Subcutaneous abdominal adipose tissue (tissue), 5 donors: ENCODE measurements at regions not wholly inside any gene's neighbourhood (a gene's known extent, or its start where the extent isn't known, plus 50 kb on each side); places are given as distances from the start of the nearest gene placed in this dataset.

Experiments
- H3K27ac ChIP-seq: one replicate; pipeline ENCODE4 v1.7.0; 2013; ENCODE audit warnings: low read depth, mild to moderate bottlenecking, inconsistent platforms, low read length, moderate library complexity
- H3K27me3 ChIP-seq, 5 donors: one replicate each; pipeline ENCODE4 v1.7.0; 2013; ENCODE audit warnings: low read length in 5 of 5, inconsistent platforms in 1 of 5; ENCODE audit not compliant: control insufficient read depth in 5 of 5, insufficient read depth in 4 of 5
- H3K36me3 ChIP-seq, 5 donors: one replicate each; pipeline ENCODE4 v1.7.0; 2013; ENCODE audit warnings: low read length in 5 of 5; ENCODE audit not compliant: control insufficient read depth in 5 of 5, insufficient read depth in 5 of 5
- H3K4me1 ChIP-seq, 5 donors: one replicate each; pipeline ENCODE4 v1.7.0; 2013; ENCODE audit warnings: low read length in 5 of 5, mild to moderate bottlenecking in 3 of 5, moderate library complexity in 1 of 5; ENCODE audit not compliant: control insufficient read depth in 5 of 5, insufficient read depth in 5 of 5
- H3K4me3 ChIP-seq, 5 donors: one replicate each; pipeline ENCODE4 v1.7.0; 2013; ENCODE audit warnings: low read length in 5 of 5, low read depth in 1 of 5
- H3K9ac ChIP-seq, 5 donors: one replicate each; pipeline ENCODE4 v1.7.0; 2013; ENCODE audit warnings: low read length in 5 of 5, mild to moderate bottlenecking in 4 of 5, moderate library complexity in 3 of 5
- H3K9me3 ChIP-seq, 5 donors: one replicate each; pipeline ENCODE4 v1.7.0; 2013; ENCODE audit warnings: low read length in 5 of 5; ENCODE audit not compliant: control insufficient read depth in 5 of 5
- donor health status: healthy.
- donor health status: healthy.
- donor health status: healthy.
- donor health status: healthy.
- donor health status: healthy.

DNA sequence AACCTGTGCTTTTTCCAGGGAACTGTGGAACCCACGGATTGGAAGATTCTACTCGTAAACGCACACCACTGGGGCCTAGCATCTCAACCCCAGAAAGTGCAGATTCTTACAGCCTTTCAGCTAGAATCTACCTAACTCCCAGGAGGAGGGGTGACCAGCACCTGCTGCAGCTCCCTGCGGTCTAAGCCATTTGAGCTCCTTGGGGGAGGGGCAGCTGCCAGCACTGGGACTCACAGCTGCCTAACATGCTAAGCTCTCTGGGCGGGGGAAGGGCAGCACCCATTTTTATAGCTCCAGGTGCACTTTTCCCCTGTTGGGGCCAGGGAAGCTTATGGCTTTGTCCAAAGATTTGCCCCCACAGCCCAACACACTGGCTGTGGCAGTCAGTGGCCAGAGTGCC, 595.7 kb upstream of the EPHA5 start:
- Histone ChIP-seq H3K4me1 (no peaks in the 10 kb centered on the region), H3K9ac (no peak overlapping the region), H3K27ac (no peak overlapping the region), H3K36me3 (no peaks in the 10 kb centered on the region), H3K4me3 (no peak overlapping the region), H3K27me3 (no peaks in the 10 kb centered on the region), H3K9me3 (peaks cover 0 to 2% (median 0%) of the 10 kb centered on the region in 5 donors)

DNA sequence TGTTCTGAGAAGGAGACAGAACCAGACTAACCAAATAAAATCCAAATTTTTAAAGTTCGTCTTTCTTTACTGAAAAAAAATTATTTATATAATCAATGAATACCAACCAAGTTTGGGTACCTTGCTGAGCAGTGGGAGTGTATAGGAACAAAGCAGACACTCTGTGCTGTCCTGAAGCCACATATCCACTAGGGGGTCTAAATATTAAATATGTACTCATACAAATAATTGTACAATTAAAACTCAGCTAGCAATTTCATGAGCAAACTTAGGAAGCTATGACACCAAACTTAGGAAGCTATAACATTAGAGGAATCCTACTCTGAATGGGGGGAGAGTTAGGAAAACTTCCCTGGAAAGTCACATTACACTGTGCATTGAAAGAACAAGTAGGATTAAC, 582.0 kb upstream of the EPHA5 start:
- Histone ChIP-seq H3K4me1 (no peaks in the 10 kb centered on the region), H3K4me3 (no peak overlapping the region), H3K9me3 (no peaks in the 10 kb centered on the region), H3K27me3 (no peaks in the 10 kb centered on the region), H3K9ac (no peak overlapping the region), H3K36me3 (no peaks in the 10 kb centered on the region), H3K27ac (no peak overlapping the region)

DNA sequence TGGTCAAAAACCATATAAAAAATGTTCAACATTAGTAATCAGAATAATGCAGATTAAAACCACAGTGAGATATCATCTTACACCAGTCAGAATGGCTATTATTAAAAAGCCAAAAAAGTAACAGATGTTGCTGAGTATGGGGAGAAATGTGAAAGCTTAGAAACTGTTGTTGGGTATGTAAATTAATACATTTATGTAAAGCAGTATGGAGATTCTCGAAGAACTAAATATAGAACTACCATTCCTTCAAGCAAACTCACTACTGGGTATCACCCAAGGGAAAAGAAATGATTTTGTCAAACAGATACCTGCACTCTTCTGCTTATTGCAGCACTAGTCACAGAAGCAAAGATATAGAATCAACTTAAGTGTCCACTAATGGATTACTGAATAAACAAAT, 576.4 kb upstream of the EPHA5 start:
- H3K4me1 ChIP-seq = no peaks in the 10 kb centered on the region
- no peak overlapping the region for H3K27ac ChIP-seq
- no peak overlapping the region for H3K4me3 ChIP-seq
- H3K36me3 ChIP-seq = no peaks in the 10 kb centered on the region
- H3K9me3 ChIP-seq = peaks cover 0 to 3% (median 0%) of the 10 kb centered on the region in 5 donors
- no peak overlapping the region for H3K9ac ChIP-seq
- H3K27me3 ChIP-seq = no peaks in the 10 kb centered on the region

DNA sequence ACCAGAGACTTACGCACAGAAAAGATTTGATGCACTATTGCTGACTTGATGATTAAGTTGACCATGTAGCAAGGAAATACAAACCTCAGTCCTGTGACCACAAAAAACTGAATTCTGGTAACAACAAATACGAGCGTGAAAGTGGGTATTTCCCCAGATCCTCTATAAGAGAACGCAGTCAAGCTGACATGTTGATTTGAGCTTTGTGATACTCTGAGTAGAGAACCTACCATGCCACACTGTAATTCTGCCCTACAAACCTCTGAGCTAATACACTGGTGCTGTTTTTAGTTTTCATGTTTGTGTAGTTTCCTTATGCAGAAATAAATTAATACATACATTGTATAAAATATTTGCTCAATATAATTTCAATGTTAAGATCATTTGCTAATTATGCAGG, 565.6 kb upstream of the EPHA5 start:
- no peaks in the 10 kb centered on the region for H3K4me1 ChIP-seq
- no peak overlapping the region for H3K27ac ChIP-seq
- no peaks in the 10 kb centered on the region for H3K27me3 ChIP-seq
- H3K36me3 ChIP-seq = no peaks in the 10 kb centered on the region
- H3K9ac ChIP-seq = no peak overlapping the region
- H3K9me3 ChIP-seq = no peaks in the 10 kb centered on the region
- H3K4me3 ChIP-seq = no peak overlapping the region

DNA sequence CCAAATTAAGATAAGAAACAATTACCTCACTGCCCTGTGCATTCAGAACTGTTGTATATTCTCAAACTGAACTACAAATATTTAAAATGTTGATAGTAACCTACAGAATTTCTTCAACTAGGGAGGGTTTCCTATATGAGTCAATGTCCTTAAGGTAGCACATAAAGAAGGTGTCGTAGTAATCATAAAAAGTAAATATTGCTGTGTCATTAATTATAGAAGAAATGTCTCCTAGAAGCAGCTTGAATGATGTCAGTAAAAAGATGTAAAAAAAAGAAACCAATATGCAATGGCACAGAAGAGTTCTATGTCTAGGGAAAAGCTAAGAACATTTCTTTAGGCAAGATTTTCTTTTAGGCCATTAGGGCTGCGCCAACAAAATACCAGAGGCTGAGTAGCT, 559.6 kb upstream of the EPHA5 start:
- Histone ChIP-seq H3K4me3 (no peak overlapping the region), H3K4me1 (no peaks in the 10 kb centered on the region), H3K9me3 (no peaks in the 10 kb centered on the region), H3K27me3 (no peaks in the 10 kb centered on the region), H3K36me3 (no peaks in the 10 kb centered on the region), H3K27ac (no peak overlapping the region), H3K9ac (no peak overlapping the region)

DNA sequence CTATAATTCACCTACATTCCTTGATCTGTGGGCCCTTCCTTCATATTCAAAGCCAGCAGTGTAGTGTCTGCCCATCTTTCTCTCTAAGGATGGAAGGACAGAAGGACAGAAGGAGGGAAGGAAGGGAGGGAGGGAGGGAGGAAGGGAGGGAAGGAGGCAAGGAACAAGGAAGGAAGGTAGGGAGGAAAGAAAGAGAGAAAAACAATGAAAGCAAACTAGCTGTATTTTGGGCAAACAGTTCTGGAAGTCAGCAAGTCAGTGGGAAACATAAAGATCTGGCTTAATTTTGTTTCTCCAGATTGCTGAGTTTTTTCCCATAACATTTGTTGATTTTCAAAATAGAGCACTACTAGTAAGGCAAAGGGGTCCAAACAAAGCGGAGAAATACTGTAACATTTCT, 555.2 kb upstream of the EPHA5 start:
- Histone ChIP-seq H3K27me3 (no peaks in the 10 kb centered on the region), H3K9ac (no peak overlapping the region), H3K27ac (no peak overlapping the region), H3K4me1 (no peaks in the 10 kb centered on the region), H3K4me3 (no peak overlapping the region), H3K9me3 (no peaks in the 10 kb centered on the region), H3K36me3 (no peaks in the 10 kb centered on the region)

DNA sequence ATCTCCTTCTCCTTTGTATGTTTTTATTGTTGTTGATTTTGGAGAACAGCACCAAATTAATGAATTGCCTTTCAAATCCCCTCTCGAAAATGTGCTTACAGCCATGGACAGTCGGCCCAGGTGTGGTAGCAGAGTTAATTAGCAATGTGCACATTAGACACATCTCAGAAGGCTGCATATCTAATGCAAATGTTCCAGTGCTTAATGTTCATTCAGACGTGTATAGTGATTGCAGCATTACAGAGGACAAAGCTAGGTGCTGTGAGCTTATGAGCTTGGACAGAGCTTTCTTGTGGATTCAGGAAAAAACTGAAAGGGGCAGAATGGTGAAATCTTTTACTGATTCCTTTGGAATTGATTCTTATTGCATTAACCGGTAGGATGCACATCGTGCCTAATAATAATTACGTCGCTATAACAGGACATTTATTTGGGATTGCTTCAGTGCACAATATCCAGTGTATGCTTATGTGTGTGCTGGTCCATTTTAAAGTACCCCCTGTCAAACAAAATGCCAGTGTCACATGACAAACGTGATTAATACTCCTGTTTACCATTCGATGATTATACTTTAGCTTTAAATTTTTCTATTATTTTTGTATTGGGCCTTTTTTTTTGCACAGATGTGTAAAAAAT, 552.9 kb upstream of the EPHA5 start:
- Histone ChIP-seq H3K4me1 (no peaks in the 10 kb centered on the region), H3K27ac (no peak overlapping the region), H3K27me3 (no peaks in the 10 kb centered on the region), H3K4me3 (no peak overlapping the region), H3K36me3 (no peaks in the 10 kb centered on the region), H3K9ac (no peak overlapping the region), H3K9me3 (no peaks in the 10 kb centered on the region)

DNA sequence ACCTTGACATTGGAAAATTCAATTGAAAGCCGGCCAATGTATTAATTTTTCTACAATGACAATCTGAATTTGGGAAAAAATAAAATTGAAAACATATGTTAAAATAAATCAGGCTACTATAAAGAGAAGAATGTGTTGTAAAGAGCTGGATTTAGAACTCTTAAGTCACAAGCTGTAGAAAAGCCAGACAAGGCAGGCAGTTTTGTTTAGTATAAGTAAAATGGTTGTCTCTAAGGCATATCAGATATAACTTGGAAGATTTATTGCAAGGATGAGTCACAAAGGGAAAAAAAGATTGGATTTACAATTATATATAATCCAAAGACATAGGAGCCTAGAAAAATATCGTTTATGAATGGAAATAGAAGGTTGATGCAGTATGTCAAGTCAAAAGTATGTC, 549.1 kb upstream of the EPHA5 start:
- H3K9ac ChIP-seq = no peak overlapping the region
- H3K9me3 ChIP-seq = no peaks in the 10 kb centered on the region
- H3K4me3 ChIP-seq = no peak overlapping the region
- no peaks in the 10 kb centered on the region for H3K36me3 ChIP-seq
- H3K27me3 ChIP-seq = no peaks in the 10 kb centered on the region
- no peaks in the 10 kb centered on the region for H3K4me1 ChIP-seq
- H3K27ac ChIP-seq = no peak overlapping the region

DNA sequence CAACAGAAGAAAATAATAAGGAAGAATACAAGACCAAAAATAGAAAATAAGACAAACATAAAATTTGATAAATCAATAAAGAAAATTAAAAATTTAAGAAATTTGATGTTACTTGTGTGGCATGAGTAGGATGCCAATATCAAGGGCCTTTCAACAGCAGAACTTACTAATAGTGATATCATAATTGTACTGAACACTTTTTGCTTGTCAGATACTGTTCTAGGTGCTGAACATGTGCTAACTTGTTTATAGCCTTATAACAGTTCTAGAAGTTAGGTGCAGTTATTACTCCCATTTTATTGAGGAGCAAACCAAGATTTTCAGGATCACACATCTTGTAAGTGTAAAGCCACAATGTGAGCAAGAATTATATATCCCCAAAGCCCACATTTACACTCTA, 546.0 kb upstream of the EPHA5 start:
- Histone ChIP-seq H3K27ac (no peak overlapping the region), H3K9ac (no peak overlapping the region), H3K4me1 (no peaks in the 10 kb centered on the region), H3K27me3 (no peaks in the 10 kb centered on the region), H3K9me3 (no peaks in the 10 kb centered on the region), H3K36me3 (no peaks in the 10 kb centered on the region), H3K4me3 (no peak overlapping the region)

DNA sequence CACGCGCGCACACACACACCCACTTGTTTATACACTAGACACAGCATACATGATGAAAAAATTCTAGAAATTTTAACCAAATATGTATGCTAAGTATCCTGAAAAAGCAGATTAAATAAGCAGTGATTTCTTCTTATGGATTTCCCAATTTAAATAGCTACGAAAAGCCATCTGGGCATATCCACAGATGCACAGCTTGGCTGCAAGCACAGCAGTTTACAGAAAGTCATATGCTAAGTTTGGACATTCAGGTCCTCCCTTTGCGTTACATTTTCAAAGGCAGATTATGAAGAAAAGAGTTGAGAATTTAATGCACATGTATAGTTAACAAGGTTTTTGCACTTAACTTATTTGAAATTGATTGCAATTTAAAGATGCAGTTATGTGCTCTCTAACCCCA, 542.2 kb upstream of the EPHA5 start:
- H3K9me3 ChIP-seq = peaks cover 0 to 13% (median 5%) of the 10 kb centered on the region in 5 donors
- no peaks in the 10 kb centered on the region for H3K27me3 ChIP-seq
- no peak overlapping the region for H3K4me3 ChIP-seq
- H3K4me1 ChIP-seq = no peaks in the 10 kb centered on the region
- no peak overlapping the region for H3K9ac ChIP-seq
- no peak overlapping the region for H3K27ac ChIP-seq
- no peaks in the 10 kb centered on the region for H3K36me3 ChIP-seq
